HFFc6 (cell line): ENCODE measurements at regions not wholly inside any gene's neighbourhood (a gene's known extent, or its start where the extent isn't known, plus 50 kb on each side); places are given as distances from the start of the nearest gene placed in this dataset.
"Not testable (repeated sequence)": the region's sequence is repeated elsewhere in the genome, so short reads cannot be mapped to it uniquely, and the experiment has no call there.

ENCODE experiments used
- DNase-seq: peaks from one replicate; pipeline ENCODE4 v3.0.0-alpha.2; 2018
- H3K27ac Mint-ChIP-seq: 2 replicates; pipeline ENCODE4 v1.8.0; 2020; ENCODE audit warnings: mild to moderate bottlenecking, mixed read lengths
- H3K27me3 Mint-ChIP-seq: 2 replicates; pipeline ENCODE4 v1.8.0; 2021; ENCODE audit warnings: mild to moderate bottlenecking, moderate library complexity, mixed read lengths; ENCODE audit not compliant: insufficient read depth
- H3K36me3 Mint-ChIP-seq: 2 replicates; pipeline ENCODE4 v1.8.0; 2021; ENCODE audit warnings: low read depth, mixed read lengths
- H3K4me1 Mint-ChIP-seq: 2 replicates; pipeline ENCODE4 v1.8.0; 2020; ENCODE audit warnings: low read depth, mixed read lengths
- H3K4me3 Mint-ChIP-seq: 2 replicates; pipeline ENCODE4 v1.8.0; 2020; ENCODE audit warnings: mild to moderate bottlenecking, moderate library complexity, mixed read lengths
- H3K9me3 Mint-ChIP-seq: 2 replicates; pipeline ENCODE4 v1.8.0; 2020; ENCODE audit warnings: mild to moderate bottlenecking, mixed read lengths
- CTCF ChIP-seq: fragments of 200-600 bp; sonication (generic); IDR thresholded peaks from 2 replicates; pipeline ENCODE4 v1.5.0; 2021; ENCODE audit warnings: antibody characterized with exemption, mild to moderate bottlenecking

DNA sequence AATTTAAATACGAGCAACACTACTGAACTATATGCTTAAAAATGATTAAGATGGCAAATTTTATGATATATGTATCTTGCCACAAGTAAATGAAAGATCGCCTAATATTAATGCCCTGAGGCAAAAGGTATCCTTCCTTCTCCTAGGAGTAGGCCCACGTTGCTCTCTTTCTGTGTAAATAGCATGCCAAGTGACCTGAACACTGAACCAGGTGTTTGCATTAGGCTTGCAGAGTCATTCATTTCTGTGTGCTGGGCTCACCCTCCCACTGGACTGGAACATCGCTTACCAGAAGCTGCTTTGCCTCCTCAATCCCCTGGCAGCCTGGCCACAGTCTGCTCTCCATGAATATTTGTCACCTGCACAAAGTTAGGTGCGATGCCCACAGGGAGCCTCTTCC is 83.3 kb upstream of the TNFSF11 start:
- no peak overlapping the region for H3K27ac Mint-ChIP-seq
- H3K9me3 Mint-ChIP-seq, result no peaks in the 10 kb centered on the region
- DNase-seq, result no peak
- TF ChIP-seq CTCF, result no peak
- H3K27me3 Mint-ChIP-seq, result peaks cover 8% of the 10 kb centered on the region; the same call in 1 of the 2 replicates
- H3K36me3 Mint-ChIP-seq, result no peaks in the 10 kb centered on the region
- H3K4me3 Mint-ChIP-seq, result no peak overlapping the region
- H3K4me1 Mint-ChIP-seq, result peaks cover 21% of the 10 kb centered on the region

DNA sequence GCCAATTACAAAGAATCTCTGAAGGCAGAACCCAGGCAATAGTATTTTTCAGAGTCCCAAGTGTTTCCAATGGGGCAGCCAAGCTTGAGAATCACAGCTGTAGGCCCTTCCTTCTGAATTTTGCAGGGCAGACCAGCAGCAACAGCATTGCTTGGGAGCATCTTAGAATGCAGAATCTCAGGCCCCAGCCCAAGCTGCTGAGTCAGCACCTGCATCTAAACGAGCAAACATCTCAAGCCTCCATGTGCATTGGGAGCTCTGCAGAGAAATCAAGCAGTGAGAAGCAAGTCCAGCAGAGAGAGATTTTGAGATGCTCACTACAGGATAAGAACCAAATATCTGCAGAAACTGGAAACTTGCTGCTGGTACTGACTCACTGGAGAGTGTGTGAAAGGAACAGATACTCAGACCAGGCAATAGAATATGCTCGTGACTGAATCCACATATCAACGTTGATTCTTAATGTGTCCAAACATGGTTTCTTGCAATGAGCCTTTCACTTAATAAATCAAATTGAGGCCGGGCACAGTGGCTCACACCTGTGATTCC is 81.5 kb upstream of the TNFSF11 start:
- H3K4me1 Mint-ChIP-seq, result peaks cover 9% of the 10 kb centered on the region
- no peaks in the 10 kb centered on the region for H3K9me3 Mint-ChIP-seq
- H3K27ac Mint-ChIP-seq, result no peak overlapping the region
- DNase-seq, result no peak
- H3K27me3 Mint-ChIP-seq, result peaks cover 8% of the 10 kb centered on the region; the same call in 1 of the 2 replicates
- H3K36me3 Mint-ChIP-seq, result no peaks in the 10 kb centered on the region
- TF ChIP-seq CTCF, result no peak
- no peak overlapping the region for H3K4me3 Mint-ChIP-seq

DNA sequence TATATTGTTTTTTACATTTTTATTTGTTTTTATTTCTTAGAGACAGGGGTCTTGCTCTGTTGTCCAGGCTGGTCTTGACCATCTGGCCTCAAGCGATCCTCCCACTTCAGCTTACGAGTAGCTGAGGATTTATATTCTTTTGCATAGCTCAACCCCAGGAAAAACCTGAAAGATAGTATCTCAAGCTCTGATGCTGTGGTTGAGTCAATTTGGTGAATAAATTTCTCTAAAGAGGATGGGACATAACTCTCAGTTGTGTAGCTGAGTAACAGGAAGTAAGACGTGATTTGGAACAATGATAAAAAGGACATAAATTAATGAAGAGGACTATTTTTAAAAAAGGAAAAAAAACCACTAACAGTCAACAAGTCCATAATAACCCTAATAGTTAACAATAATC is 79.8 kb upstream of the TNFSF11 start:
- no peak for DNase-seq
- Mint-ChIP-seq H3K27ac (no peak overlapping the region), H3K4me1 (peaks cover 5% of the 10 kb centered on the region; the same call in 1 of the 2 replicates), H3K9me3 (no peaks in the 10 kb centered on the region), H3K36me3 (no peaks in the 10 kb centered on the region), H3K4me3 (no peak overlapping the region), H3K27me3 (peaks cover 8% of the 10 kb centered on the region; the same call in 1 of the 2 replicates)
- TF ChIP-seq CTCF, result no peak

GRCh38 chr13:42495255-42495654 is 78.7 kb upstream of the TNFSF11 start:
- H3K9me3 Mint-ChIP-seq, result no peaks in the 10 kb centered on the region; the same call in 1 of the 2 replicates
- H3K4me1 Mint-ChIP-seq, result peaks cover 5% of the 10 kb centered on the region; the same call in 1 of the 2 replicates
- no peak overlapping the region for H3K27ac Mint-ChIP-seq
- peaks cover 8% of the 10 kb centered on the region; the same call in 1 of the 2 replicates for H3K27me3 Mint-ChIP-seq
- H3K36me3 Mint-ChIP-seq, result no peaks in the 10 kb centered on the region
- TF ChIP-seq CTCF, result no peak
- DNase-seq, result no peak
- H3K4me3 Mint-ChIP-seq, result no peak overlapping the region

DNA sequence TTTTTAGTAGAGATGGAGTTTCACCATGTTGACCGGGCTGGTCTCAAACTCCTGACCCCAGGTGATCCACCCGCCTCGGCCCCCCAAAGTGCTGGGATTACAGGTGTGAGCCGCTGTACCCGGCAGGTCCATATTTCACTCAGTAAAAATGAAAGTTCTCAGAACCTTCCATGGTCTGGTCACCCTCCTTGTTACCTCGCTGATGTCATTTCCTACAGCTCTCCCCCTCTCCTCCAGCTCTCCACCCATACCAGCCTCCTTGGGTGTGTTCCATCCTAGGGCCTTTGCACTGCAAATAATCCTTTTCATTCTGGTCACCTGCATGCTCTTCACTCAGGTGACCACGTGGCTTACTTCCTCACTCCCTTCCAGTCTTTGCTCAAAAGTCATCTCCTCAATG is 78.2 kb upstream of the TNFSF11 start:
- no peaks in the 10 kb centered on the region for H3K36me3 Mint-ChIP-seq
- no peak overlapping the region for H3K27ac Mint-ChIP-seq
- no peak overlapping the region for H3K4me3 Mint-ChIP-seq
- peaks cover 6% of the 10 kb centered on the region; the same call in 1 of the 2 replicates for H3K27me3 Mint-ChIP-seq
- no peak for TF ChIP-seq CTCF
- H3K4me1 Mint-ChIP-seq, result peaks cover 5% of the 10 kb centered on the region; the same call in 1 of the 2 replicates
- no peak for DNase-seq
- no peaks in the 10 kb centered on the region; the same call in 1 of the 2 replicates for H3K9me3 Mint-ChIP-seq

- H3K9me3 Mint-ChIP-seq, DNase-seq, H3K4me3 Mint-ChIP-seq, H3K27ac Mint-ChIP-seq, H3K36me3 Mint-ChIP-seq, H3K4me1 Mint-ChIP-seq, H3K27me3 Mint-ChIP-seq: not testable (repeated sequence)
Measured at GRCh38 chr13:42496926-42497554, 76.9 kb upstream of the TNFSF11 start.
